IPS-NIHi7 (cell line): ENCODE measurements at regions not wholly inside any gene's neighbourhood (a gene's known extent, or its start where the extent isn't known, plus 50 kb on each side); places are given as distances from the start of the nearest gene placed in this dataset.
"Not testable (repeated sequence)": the region's sequence is repeated elsewhere in the genome, so short reads cannot be mapped to it uniquely, and the experiment has no call there.

Experiments
- DNase-seq: peaks from one replicate; pipeline ENCODE4 v3.0.0; 2012; ENCODE audit warnings: mixed read lengths; ENCODE audit errors: extremely low spot score

GRCh38 chr7:121497545-121497944 lies 101.4 kb upstream of the FAM3C start:
- DNase-seq, result not testable (repeated sequence)

GRCh38 chr7:121494516-121494915 lies 98.4 kb upstream of the FAM3C start:
- DNase-seq, result no peak

- DNase-seq, result no peak
Measured at GRCh38 chr7:121493553-121493952, 97.4 kb upstream of the FAM3C start.

- DNase-seq, result no peak
Measured at GRCh38 chr7:121490309-121490708, 94.2 kb upstream of the FAM3C start.

GRCh38 chr7:121489440-121489839 lies 93.3 kb upstream of the FAM3C start:
- DNase-seq, result no peak

- no peak for DNase-seq
Measured at GRCh38 chr7:121488111-121488650, 92.1 kb upstream of the FAM3C start.

DNA sequence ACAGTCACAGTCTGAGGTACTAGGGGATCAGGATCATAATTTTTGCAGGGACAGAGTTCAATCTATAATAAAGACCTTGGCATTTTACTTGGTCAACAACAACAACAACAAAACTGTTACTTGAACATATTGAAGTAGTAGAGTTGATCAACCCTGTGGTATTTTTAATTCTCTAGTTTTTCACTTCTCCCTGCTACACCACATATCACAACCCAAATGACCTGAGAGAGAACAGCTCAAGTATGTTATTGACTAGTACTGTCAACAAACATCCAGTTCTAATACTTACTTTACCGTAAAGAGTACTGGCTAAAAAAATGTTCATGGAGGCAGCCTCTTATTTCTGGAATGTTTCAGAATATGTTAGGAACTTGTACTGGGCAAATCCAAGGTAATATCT lies 90.5 kb upstream of the FAM3C start:
- DNase-seq, result no peak

GRCh38 chr7:121485467-121486243 lies 89.5 kb upstream of the FAM3C start:
- DNase-seq, result no peak

DNA sequence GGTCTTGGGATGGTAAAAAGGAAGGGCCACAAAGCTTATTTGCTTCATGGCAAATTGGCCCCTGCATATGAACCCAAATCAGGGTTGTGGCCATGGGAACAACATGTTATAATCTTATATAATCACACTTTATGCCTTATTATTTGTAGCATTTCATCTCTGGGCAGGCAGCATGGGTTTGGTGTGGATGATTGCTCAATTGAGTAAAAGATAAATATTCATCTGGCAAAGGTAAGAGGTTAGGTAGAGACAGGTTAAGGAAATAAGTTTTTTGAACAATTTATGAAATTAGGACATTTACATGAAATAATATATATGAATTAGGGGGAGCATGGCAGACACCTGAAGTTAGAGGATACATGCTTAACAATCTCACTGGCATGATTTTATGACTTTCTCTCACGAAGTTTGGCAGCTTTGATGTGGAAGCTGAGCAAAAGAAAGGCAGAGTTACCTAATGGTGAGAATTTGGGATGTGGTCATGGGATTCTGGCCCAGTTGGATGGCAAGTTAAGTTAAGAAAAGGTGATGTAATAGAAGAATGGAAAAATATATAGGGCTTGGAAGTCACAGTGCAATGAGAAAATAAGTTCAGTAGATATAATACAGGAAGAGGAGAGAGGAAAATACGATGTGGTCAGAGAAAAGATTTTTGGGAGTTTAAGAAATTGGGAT lies 88.1 kb upstream of the FAM3C start:
- no peak for DNase-seq

DNA sequence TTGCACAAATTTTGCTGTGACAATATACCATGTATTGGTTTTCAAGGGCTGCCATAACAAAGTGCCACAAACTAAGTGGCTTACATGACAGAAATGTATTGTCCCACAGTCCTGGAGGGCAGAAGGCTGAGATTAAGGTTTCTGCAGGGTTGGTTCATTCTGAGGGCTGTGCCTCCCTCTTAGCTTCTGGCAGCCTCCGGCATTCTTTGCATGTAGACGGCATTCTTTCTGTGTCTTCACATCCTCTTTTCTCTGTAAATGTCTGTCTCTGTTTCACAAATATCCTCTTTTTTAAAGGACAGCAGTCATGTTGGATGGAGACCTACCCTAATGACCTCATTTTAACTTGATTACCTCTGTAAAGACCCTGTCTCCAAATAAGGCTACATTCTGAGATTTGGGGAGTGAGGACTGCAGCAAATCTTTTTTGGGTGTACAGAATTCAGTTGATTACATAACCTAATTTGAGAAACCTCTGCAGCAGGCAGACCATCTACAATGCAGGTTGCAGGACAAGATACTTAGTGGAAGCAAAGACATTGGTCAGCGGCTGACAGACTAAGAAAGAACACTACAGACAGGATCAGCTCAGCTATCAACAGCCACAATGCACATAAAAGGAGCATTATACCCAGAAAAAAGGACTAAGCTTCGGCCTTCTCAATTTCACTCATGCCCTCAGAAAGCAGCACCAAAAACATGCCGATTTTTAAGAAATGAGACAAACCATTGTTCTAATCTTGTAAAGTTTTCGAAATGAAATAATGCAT lies 84.6 kb upstream of the FAM3C start:
- no peak for DNase-seq

GRCh38 chr7:121480058-121480457 lies 84.0 kb upstream of the FAM3C start:
- no peak for DNase-seq

- no peak for DNase-seq
Measured at GRCh38 chr7:121479466-121479865, 83.4 kb upstream of the FAM3C start.

GRCh38 chr7:121475806-121476205 lies 79.7 kb upstream of the FAM3C start:
- DNase-seq, result no peak

DNA sequence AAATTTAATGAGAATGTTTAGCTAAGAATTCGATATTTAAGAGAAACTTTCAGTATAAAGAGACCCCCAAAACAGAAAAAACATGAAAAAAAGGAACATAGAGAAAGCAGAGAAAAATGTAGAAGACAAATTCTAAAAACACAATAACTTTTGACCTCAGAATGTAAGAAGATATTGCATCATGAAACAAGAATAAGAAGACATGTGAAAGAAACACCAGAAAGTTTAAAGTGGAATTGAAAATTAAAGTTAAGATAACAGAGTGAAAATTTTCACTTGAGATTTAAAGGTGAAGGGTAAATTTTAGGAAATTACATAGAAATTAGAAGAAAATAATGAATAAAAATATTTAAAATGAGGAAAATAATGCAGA lies 78.2 kb upstream of the FAM3C start:
- no peak for DNase-seq

GRCh38 chr7:121473645-121474300 lies 77.7 kb upstream of the FAM3C start:
- no peak for DNase-seq

GRCh38 chr7:121466455-121466854 lies 70.3 kb upstream of the FAM3C start:
- DNase-seq, result no peak

GRCh38 chr7:121459148-121459547 lies 63.0 kb upstream of the FAM3C start:
- DNase-seq, result no peak

DNA sequence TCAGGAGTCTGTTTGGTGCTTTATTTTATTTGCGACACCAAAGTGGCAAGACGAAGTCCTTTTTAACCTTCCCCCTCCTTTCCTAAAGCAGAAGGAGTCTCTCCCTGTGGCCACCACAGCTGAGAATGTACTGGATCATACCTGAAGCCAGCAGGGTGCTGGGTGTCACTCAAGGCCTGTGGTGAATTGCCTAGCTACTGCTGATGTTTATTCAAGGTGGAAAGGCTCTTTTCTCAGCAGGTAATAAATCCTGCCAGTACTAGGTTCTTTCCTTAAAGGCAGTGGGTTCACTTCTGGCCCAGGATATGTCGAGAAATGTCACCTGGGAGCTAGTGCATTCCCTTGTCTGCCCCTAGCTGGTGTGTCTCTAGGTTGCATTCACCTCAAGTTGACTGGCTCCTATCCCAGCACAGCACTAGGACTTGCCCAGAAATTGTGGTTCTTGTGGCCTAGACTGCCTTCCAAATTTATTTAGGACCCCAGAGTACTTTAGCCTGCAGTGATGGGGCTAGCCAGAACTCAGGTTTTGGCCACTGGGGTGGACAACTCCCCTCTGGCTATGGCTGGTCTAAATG lies 60.8 kb upstream of the FAM3C start:
- no peak for DNase-seq

DNA sequence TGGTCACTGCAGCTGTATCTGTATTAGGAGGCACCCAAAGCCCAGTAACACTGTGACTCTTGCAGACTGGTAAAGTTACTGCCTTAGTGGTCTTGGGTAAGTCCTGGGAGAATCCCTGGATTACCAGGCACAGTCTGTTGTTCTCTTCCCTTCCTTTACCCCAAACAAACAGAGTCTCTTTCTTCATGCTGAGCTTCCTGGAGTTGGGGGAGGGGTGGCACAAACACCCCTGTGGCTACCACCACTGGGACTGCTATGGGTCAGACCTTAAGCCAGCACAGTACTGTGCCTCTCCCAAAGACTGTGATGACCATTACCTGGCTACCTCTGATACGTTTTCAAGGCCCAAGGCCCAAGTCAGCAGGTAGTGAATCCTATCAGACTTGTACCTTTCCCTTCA lies 59.9 kb upstream of the FAM3C start:
- DNase-seq, result no peak

- DNase-seq, result no peak
Measured at GRCh38 chr7:121452389-121452788, 56.3 kb upstream of the FAM3C start.

DNA sequence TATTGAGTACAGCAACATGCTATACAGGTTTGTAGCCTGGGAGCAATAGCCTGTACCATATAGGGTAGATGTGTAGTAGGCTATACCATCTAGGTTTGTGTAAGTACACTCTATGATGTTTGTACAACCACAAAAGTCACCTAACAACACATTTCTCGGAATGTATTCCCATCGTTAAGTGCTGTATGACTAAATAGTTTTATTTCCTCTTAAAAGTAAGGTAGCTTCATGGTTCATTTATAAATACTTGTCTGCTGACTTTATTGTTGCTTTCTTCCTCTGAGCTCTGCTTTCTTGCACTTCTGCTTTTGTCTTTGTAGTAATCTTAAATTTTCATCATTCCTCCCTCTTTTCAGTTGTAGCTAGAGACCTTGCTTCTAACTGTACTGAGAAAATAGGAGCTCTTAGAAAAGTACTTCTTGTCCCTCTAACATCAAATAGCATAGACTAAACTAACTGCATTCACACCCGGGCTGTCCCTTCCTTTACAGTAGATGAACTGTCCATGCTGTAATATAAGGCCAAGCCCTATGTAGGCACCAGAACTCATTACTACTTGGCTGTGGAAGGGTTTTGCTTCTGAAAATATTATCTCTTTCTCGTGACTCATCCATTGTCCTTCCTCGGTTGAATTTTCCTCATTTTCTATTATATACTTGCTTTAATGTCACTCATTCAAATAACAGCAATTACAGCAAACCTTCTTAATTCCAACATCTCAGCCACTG lies 55.4 kb upstream of the FAM3C start:
- no peak for DNase-seq
